DND-41 (cell line): ENCODE measurements at regions not wholly inside any gene's neighbourhood (a gene's known extent, or its start where the extent isn't known, plus 50 kb on each side); places are given as distances from the start of the nearest gene placed in this dataset.

Experiments
- EZH2 ChIP-seq: IDR thresholded peaks from 3 replicates; pipeline ENCODE4 v1.6.1; 2012; ENCODE audit warnings: borderline replicate concordance, low read depth, mild to moderate bottlenecking, moderate library complexity, low read length, inconsistent platforms; ENCODE audit not compliant: severe bottlenecking
- TF ChIP-seq, protein P1 (sequence below): IDR thresholded peaks from 2 replicates; pipeline ENCODE4 v1.5.1; 2012; ENCODE audit warnings: borderline replicate concordance, low read length, moderate library complexity, mild to moderate bottlenecking; ENCODE audit not compliant: poor library complexity, severe bottlenecking; ENCODE audit errors: extremely low read depth

DNA sequence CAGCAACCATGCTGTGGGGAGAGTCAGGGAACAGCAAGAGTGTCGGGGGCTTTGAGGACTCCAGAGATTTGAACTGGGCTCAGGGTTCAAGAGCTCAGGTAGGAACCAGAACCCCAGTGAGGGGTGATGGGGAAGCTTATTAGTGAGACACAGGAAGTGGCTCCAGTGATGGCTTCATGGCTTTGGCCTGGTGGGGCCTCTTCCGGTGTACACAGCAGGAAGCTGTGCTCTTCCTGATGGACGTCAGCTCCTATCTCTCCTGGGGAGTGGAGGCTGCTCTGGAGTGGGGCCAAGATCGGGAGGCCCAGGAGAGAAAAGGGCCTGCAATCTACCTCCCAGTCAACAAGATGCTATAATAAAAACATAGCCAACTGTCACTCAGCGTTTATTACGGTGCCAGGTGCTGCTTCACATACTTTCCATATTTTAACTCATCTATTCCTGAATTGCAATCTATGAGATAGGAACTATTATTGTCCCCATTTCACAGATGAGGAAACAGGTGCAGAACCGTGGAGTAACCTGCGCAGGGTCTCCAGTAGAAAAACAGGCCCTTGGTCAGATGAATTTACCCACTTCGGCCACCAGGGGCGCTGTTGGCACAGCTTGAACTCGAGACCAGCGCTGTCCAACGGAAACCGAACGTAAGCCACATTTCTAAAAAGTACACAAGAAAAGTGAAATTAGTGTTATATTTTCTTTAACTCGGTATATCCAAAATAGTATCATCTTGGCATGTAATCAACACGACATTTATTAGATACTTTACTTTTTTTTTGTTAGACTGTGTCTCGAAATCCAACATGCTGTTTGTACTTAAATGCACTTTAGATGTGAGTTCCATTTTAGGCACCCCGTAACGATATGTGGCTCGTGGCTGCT is 63.6 kb upstream of the DLK1 start:
- no peak for TF ChIP-seq EZH2
- TF ChIP-seq, protein P1, sequence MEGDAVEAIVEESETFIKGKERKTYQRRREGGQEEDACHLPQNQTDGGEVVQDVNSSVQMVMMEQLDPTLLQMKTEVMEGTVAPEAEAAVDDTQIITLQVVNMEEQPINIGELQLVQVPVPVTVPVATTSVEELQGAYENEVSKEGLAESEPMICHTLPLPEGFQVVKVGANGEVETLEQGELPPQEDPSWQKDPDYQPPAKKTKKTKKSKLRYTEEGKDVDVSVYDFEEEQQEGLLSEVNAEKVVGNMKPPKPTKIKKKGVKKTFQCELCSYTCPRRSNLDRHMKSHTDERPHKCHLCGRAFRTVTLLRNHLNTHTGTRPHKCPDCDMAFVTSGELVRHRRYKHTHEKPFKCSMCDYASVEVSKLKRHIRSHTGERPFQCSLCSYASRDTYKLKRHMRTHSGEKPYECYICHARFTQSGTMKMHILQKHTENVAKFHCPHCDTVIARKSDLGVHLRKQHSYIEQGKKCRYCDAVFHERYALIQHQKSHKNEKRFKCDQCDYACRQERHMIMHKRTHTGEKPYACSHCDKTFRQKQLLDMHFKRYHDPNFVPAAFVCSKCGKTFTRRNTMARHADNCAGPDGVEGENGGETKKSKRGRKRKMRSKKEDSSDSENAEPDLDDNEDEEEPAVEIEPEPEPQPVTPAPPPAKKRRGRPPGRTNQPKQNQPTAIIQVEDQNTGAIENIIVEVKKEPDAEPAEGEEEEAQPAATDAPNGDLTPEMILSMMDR: peak; percentile 95
